Activated CD4-positive, alpha-beta T cell treated with anti-CD3 and anti-CD28 coated beads, Interleukin-2, amount 10 ng/mL, durations not matched to agents 7 days and 5 days (primary cell): ENCODE measurements at regions not wholly inside any gene's neighbourhood (a gene's known extent, or its start where the extent isn't known, plus 50 kb on each side); places are given as distances from the start of the nearest gene placed in this dataset.

Experiments
- CTCF ChIA-PET: fragments of 350-600 bp; sonication (Branson Sonifier 250); formaldehyde crosslinking; loops from one replicate; lab custom pipeline; 2021; ENCODE audit warnings: antibody characterized with exemption; lab: Charles Lee
- POLR2A ChIA-PET: fragments of 350-600 bp; sonication (Branson Sonifier 250); formaldehyde crosslinking; loops from one replicate; lab custom pipeline; 2021; ENCODE audit warnings: antibody characterized with exemption; lab: Charles Lee
- DNase-seq: peaks from one replicate; pipeline ENCODE4 v3.0.0-alpha.2; 2020
- H3K27ac Mint-ChIP-seq: one replicate; pipeline ENCODE4 v1.8.0; 2021; ENCODE audit warnings: mild to moderate bottlenecking, moderate library complexity, mixed read lengths
- H3K27me3 Mint-ChIP-seq: one replicate; pipeline ENCODE4 v1.8.0; 2021; ENCODE audit warnings: mixed read lengths
- H3K36me3 Mint-ChIP-seq: one replicate; pipeline ENCODE4 v1.8.0; 2021; ENCODE audit warnings: low read depth, mixed read lengths
- H3K4me1 Mint-ChIP-seq: one replicate; pipeline ENCODE4 v1.8.0; 2021; ENCODE audit warnings: mixed read lengths
- H3K4me3 Mint-ChIP-seq: one replicate; pipeline ENCODE4 v1.8.0; 2021; ENCODE audit warnings: mild to moderate bottlenecking, moderate library complexity, mixed read lengths
- H3K9me3 Mint-ChIP-seq: one replicate; pipeline ENCODE4 v1.8.0; 2021; ENCODE audit warnings: mixed read lengths

GRCh38 chr5:152987131-152987530 lies 503.3 kb upstream of the GRIA1 start:
- H3K4me3 Mint-ChIP-seq = no peak overlapping the region
- CTCF ChIA-PET = no interaction called here
- peaks cover 6% of the 10 kb centered on the region for H3K9me3 Mint-ChIP-seq
- H3K36me3 Mint-ChIP-seq = no peaks in the 10 kb centered on the region
- DNase-seq = no peak
- H3K4me1 Mint-ChIP-seq = no peaks in the 10 kb centered on the region
- H3K27ac Mint-ChIP-seq = no peak overlapping the region
- POLR2A ChIA-PET = no interaction called here
- no peaks in the 10 kb centered on the region for H3K27me3 Mint-ChIP-seq

GRCh38 chr5:152990217-152990616 lies 500.3 kb upstream of the GRIA1 start:
- no peak for DNase-seq
- Mint-ChIP-seq H3K4me3 (no peak overlapping the region), H3K4me1 (no peaks in the 10 kb centered on the region), H3K36me3 (no peaks in the 10 kb centered on the region), H3K27ac (no peak overlapping the region), H3K9me3 (no peaks in the 10 kb centered on the region), H3K27me3 (no peaks in the 10 kb centered on the region)
- ChIA-PET POLR2A (no interaction called here), CTCF (no interaction called here)

DNA sequence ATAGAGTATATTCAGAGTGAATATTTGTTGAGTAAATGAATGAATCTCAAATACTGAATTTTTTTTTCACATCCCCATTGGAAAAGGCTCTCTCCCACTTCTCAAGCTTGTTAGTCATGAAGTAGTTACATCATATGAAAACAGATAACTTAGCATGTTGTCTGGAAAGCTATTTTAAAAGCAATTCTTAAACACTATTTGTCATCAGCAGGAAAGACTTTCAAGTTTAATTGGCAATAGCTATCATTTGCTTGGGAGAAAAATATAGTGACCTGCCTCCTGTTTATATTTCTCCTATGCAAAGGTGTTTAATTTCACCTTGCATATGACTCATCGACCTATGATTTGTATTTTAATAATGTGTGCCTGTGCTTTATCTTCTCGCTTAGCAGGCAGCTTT lies 499.8 kb upstream of the GRIA1 start:
- CTCF ChIA-PET = no interaction called here
- H3K4me1 Mint-ChIP-seq = no peaks in the 10 kb centered on the region

DNA sequence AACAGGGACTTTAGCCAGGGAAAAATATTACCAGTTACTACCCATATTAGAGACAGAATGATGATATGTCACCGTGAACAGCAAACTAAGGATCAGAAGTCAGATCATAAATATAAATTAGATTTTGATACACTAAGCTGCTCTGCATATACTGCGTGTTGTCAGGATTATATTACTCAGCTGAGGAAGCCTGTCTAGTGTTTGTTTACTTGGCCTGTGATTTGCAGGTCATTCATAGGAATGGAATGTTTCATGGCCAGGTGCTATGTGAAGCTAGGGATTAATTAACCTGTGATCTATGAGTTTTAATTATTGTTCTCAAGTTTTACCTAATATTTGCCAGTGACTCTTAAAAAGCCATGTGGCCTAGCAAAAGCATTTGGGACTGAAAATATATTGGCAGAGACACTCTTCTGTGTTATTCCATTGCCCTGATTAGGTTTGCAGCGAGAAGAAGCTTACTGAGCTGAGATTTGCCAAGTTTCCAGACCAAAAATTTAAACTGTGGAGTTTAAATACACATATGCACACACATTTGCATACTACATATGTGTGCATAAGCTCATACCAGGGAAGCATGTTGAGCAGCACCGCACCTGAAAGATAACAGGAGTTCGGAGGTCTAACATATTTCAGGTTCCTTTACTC lies 496.3 kb upstream of the GRIA1 start:
- no peaks in the 10 kb centered on the region for H3K27me3 Mint-ChIP-seq
- no peak for DNase-seq
- POLR2A ChIA-PET = no interaction called here
- CTCF ChIA-PET = no interaction called here
- no peak overlapping the region for H3K4me3 Mint-ChIP-seq
- no peaks in the 10 kb centered on the region for H3K4me1 Mint-ChIP-seq
- no peaks in the 10 kb centered on the region for H3K36me3 Mint-ChIP-seq
- no peaks in the 10 kb centered on the region for H3K9me3 Mint-ChIP-seq
- H3K27ac Mint-ChIP-seq = no peak overlapping the region

More for the DNA sequence above, 499.8 kb upstream of the GRIA1 start:
- Mint-ChIP-seq H3K9me3 (no peaks in the 10 kb centered on the region), H3K27ac (no peak overlapping the region), H3K27me3 (no peaks in the 10 kb centered on the region), H3K36me3 (no peaks in the 10 kb centered on the region), H3K4me3 (no peak overlapping the region)
- no peak for DNase-seq
- POLR2A ChIA-PET = no interaction called here

GRCh38 chr5:152995214-152995725 lies 495.2 kb upstream of the GRIA1 start:
- H3K4me1 Mint-ChIP-seq = no peaks in the 10 kb centered on the region
- no peaks in the 10 kb centered on the region for H3K9me3 Mint-ChIP-seq
- DNase-seq = no peak
- H3K4me3 Mint-ChIP-seq = no peak overlapping the region
- H3K36me3 Mint-ChIP-seq = no peaks in the 10 kb centered on the region
- POLR2A ChIA-PET = no interaction called here
- H3K27me3 Mint-ChIP-seq = no peaks in the 10 kb centered on the region
- H3K27ac Mint-ChIP-seq = no peak overlapping the region
- CTCF ChIA-PET = no interaction called here

DNA sequence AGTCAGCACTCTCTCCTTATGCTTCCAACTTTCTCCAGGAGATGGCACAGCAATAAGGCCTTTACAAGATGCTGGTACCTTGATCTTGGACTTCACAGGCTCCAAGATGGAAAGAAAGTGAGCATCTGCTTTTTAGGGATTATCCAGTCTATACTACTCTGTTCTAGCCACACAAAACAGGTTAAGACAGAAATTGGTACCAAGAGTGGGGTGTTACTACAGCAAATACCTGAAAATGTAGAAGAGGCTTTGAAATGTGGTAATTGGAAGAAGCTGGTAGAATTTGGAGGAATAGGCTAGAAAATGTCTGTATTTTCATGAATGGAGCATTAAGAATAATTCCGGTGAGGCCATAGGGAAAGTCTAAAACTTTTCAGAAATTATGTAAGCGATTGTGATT lies 484.8 kb upstream of the GRIA1 start:
- no peaks in the 10 kb centered on the region for H3K36me3 Mint-ChIP-seq
- CTCF ChIA-PET = no interaction called here
- H3K4me3 Mint-ChIP-seq = no peak overlapping the region
- no peaks in the 10 kb centered on the region for H3K27me3 Mint-ChIP-seq
- POLR2A ChIA-PET = no interaction called here
- peaks cover 16% of the 10 kb centered on the region for H3K9me3 Mint-ChIP-seq
- H3K27ac Mint-ChIP-seq = no peak overlapping the region
- no peaks in the 10 kb centered on the region for H3K4me1 Mint-ChIP-seq
- DNase-seq = no peak

DNA sequence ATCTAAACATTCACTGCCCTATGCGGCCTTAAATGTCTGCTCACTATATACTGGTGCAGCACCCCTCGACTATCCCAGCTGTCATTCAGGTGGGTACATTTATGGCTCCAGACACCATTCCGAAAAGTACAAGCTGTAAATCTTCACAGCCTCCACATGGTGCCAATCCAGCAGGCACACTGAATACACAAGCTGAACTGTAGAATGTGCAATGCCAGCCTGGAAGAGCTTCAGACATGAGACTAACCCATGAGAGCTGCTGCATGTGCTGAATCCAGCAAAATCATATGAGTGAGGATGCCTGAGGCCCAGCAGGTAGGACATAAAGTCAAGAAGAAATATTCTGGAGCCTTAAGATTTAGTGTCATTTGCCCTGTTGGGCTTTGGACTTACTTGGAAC lies 483.8 kb upstream of the GRIA1 start:
- Mint-ChIP-seq H3K27ac (no peak overlapping the region), H3K9me3 (peaks cover 23% of the 10 kb centered on the region), H3K36me3 (no peaks in the 10 kb centered on the region), H3K4me3 (no peak overlapping the region), H3K27me3 (no peaks in the 10 kb centered on the region), H3K4me1 (no peaks in the 10 kb centered on the region)
- POLR2A ChIA-PET = no interaction called here
- no peak for DNase-seq
- CTCF ChIA-PET = no interaction called here

DNA sequence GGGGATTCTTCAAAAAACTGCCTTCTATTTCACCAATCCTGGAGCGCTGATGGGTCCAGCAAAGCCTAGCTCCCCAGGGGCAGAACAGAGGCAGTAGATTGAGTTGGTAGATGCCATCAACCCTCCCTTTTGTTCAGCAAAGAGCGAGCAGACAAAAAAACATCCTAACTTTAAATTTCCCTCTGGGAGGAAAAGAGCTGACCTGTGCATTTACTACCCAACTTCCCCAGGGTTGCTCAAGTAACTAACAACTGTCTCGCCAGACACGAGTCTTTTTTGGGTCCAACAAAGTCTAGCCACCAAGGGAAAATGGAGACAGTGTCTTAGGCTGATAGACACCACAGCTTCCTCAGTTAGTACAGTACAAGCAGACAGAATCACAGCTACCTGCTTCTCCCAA lies 476.3 kb upstream of the GRIA1 start:
- no peak overlapping the region for H3K4me3 Mint-ChIP-seq
- CTCF ChIA-PET = no interaction called here
- no peak for DNase-seq
- H3K9me3 Mint-ChIP-seq = peaks cover 16% of the 10 kb centered on the region
- no peaks in the 10 kb centered on the region for H3K27me3 Mint-ChIP-seq
- H3K4me1 Mint-ChIP-seq = no peaks in the 10 kb centered on the region
- POLR2A ChIA-PET = no interaction called here
- H3K36me3 Mint-ChIP-seq = no peaks in the 10 kb centered on the region
- no peak overlapping the region for H3K27ac Mint-ChIP-seq

- Mint-ChIP-seq H3K27me3 (no peaks in the 10 kb centered on the region), H3K36me3 (no peaks in the 10 kb centered on the region), H3K4me1 (no peaks in the 10 kb centered on the region), H3K27ac (no peak overlapping the region), H3K9me3 (peaks cover 10% of the 10 kb centered on the region), H3K4me3 (no peak overlapping the region)
- ChIA-PET POLR2A (no interaction called here), CTCF (no interaction called here)
- DNase-seq = no peak
These were observed 472.3 kb upstream of the GRIA1 start for GRCh38 chr5:153018121-153018520.

GRCh38 chr5:153030755-153031725 lies 459.4 kb upstream of the GRIA1 start:
- POLR2A ChIA-PET = no interaction called here
- DNase-seq = no peak
- Mint-ChIP-seq H3K4me3 (no peak overlapping the region), H3K4me1 (no peaks in the 10 kb centered on the region), H3K9me3 (peaks cover 4% of the 10 kb centered on the region), H3K27ac (no peak overlapping the region), H3K36me3 (no peaks in the 10 kb centered on the region), H3K27me3 (no peaks in the 10 kb centered on the region)
- CTCF ChIA-PET = interaction anchor here (0.6 kb wide), 1 partner anchor 117 kb away, joined by 3 read pairs; no protein-coding TSS in a partner anchor

- Mint-ChIP-seq H3K4me1 (no peaks in the 10 kb centered on the region), H3K9me3 (no peaks in the 10 kb centered on the region), H3K27ac (no peak overlapping the region), H3K4me3 (no peak overlapping the region), H3K36me3 (no peaks in the 10 kb centered on the region), H3K27me3 (no peaks in the 10 kb centered on the region)
- ChIA-PET CTCF (no interaction called here), POLR2A (no interaction called here)
- DNase-seq = no peak
These were observed 451.0 kb upstream of the GRIA1 start for GRCh38 chr5:153039501-153039900.

DNA sequence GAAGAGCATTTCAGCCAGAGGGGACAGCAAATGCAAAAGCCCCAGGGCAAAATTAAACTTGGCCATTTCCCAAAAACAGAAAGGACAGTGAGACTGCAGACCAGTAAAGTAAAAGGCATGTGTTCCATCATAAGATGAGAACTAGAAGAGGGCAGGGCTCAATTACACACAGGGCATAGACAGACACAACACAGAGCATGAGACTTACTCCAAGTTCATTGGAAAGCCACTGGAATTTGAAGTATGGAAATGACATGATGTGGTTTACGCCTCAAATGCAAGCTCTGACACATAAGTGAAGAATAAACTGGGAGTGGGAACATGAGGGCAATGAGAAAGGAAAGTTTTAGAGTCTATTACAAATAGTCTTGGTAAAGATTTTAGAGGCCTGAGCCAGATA lies 446.6 kb upstream of the GRIA1 start:
- Mint-ChIP-seq H3K4me1 (no peaks in the 10 kb centered on the region), H3K27me3 (no peaks in the 10 kb centered on the region), H3K27ac (no peak overlapping the region), H3K36me3 (no peaks in the 10 kb centered on the region), H3K9me3 (no peaks in the 10 kb centered on the region), H3K4me3 (no peak overlapping the region)
- DNase-seq = no peak
- ChIA-PET POLR2A (no interaction called here), CTCF (interaction anchor here (0.6 kb wide), 1 partner anchor 875 kb away, joined by 3 read pairs; no protein-coding TSS in a partner anchor)

GRCh38 chr5:153050496-153051179 lies 439.8 kb upstream of the GRIA1 start:
- CTCF ChIA-PET = no interaction called here
- H3K4me3 Mint-ChIP-seq = no peak overlapping the region
- H3K27ac Mint-ChIP-seq = no peak overlapping the region
- no peaks in the 10 kb centered on the region for H3K27me3 Mint-ChIP-seq
- H3K4me1 Mint-ChIP-seq = no peaks in the 10 kb centered on the region
- H3K36me3 Mint-ChIP-seq = no peaks in the 10 kb centered on the region
- POLR2A ChIA-PET = no interaction called here
- DNase-seq = no peak
- H3K9me3 Mint-ChIP-seq = no peaks in the 10 kb centered on the region
